GM06990 (cell line): ENCODE measurements at regions not wholly inside any gene's neighbourhood (a gene's known extent, or its start where the extent isn't known, plus 50 kb on each side); places are given as distances from the start of the nearest gene placed in this dataset.

ENCODE experiments used
- DNase-seq: peaks from one replicate; pipeline ENCODE4 v3.0.0-alpha.2; 2011; ENCODE audit not compliant: insufficient read length; ENCODE audit errors: extremely low read depth
- H3K27me3 ChIP-seq: replicated peaks from 2 replicates; pipeline ENCODE4 v1.6.0; 2011; ENCODE audit warnings: low read length; ENCODE audit not compliant: control insufficient read depth, insufficient read depth
- H3K36me3 ChIP-seq: 2 replicates; pipeline ENCODE4 v1.5.1; 2011; ENCODE audit warnings: low read length; ENCODE audit not compliant: control insufficient read depth, insufficient read depth
- H3K4me3 ChIP-seq: replicated peaks from 2 replicates; pipeline ENCODE4 v1.5.1; 2011; ENCODE audit warnings: low read depth, mild to moderate bottlenecking, control low read depth, low read length
- CTCF ChIP-seq: IDR thresholded peaks from 2 replicates; pipeline ENCODE4 v1.5.1; 2011; ENCODE audit warnings: low read length, control low read depth, mild to moderate bottlenecking, inconsistent platforms; ENCODE audit not compliant: insufficient read depth, poor library complexity, severe bottlenecking

DNA sequence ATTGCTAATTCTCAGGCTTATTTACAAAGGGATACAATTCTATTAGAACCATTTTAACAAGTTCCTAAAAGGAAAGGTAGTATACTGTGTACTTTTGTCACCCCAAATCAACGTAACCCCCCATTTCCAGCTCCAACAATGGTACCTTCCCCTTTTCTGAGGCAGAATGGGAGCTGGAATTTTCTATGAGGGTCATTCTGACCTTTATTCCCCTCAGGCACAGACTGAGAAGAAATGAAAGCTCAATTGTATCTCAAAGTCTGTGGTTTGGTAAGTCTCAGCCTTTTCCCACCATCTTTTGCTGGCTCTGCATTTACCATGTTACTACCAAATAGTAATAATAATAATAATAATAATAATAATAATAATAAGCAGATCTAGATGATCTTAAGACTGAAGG, 571.0 kb downstream of the RNF144B start:
- TF ChIP-seq CTCF, result no peak
- no peaks in the 10 kb centered on the region for H3K27me3 ChIP-seq
- H3K4me3 ChIP-seq, result no peak overlapping the region
- H3K36me3 ChIP-seq, result no peaks in the 10 kb centered on the region
- no peak for DNase-seq

GRCh38 chr6:18961566-18961965, 574.4 kb downstream of the RNF144B start:
- Histone ChIP-seq H3K36me3 (no peaks in the 10 kb centered on the region), H3K4me3 (no peak overlapping the region), H3K27me3 (no peaks in the 10 kb centered on the region)
- DNase-seq, result no peak
- no peak for TF ChIP-seq CTCF

- DNase-seq, result no peak
- H3K36me3 ChIP-seq, result no peaks in the 10 kb centered on the region
- H3K4me3 ChIP-seq, result no peak overlapping the region
- no peaks in the 10 kb centered on the region for H3K27me3 ChIP-seq
- no peak for TF ChIP-seq CTCF
Observed at GRCh38 chr6:18962361-18962905, 575.3 kb downstream of the RNF144B start.

DNA sequence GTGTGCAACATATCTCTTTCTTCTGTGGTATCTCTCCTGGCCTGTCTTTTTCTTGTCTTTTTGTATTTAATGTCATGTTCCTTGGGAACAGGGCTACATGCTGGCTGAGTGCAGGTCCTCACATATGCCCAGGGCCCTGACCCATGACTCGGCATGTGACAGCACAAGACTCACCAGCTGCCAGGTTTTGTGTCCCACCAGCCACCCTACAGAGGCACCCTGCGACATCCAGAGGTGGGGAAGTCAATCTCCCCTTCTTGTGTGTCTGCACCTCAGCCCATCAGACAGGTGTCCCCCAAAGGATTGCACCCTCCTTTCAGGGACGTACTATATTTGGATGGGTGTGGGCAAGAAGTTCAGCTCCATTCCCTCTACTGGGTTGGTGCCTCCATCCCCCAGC, 576.3 kb downstream of the RNF144B start:
- H3K36me3 ChIP-seq, result no peaks in the 10 kb centered on the region
- no peak for DNase-seq
- H3K4me3 ChIP-seq, result no peak overlapping the region

GRCh38 chr6:18973251-18973650, 586.1 kb downstream of the RNF144B start:
- no peak for TF ChIP-seq CTCF
- no peaks in the 10 kb centered on the region for H3K27me3 ChIP-seq
- no peak for DNase-seq
- H3K4me3 ChIP-seq, result no peak overlapping the region
- H3K36me3 ChIP-seq, result no peaks in the 10 kb centered on the region

More for the DNA sequence above, 576.3 kb downstream of the RNF144B start:
- H3K27me3 ChIP-seq, result no peaks in the 10 kb centered on the region
- TF ChIP-seq CTCF, result no peak

DNA sequence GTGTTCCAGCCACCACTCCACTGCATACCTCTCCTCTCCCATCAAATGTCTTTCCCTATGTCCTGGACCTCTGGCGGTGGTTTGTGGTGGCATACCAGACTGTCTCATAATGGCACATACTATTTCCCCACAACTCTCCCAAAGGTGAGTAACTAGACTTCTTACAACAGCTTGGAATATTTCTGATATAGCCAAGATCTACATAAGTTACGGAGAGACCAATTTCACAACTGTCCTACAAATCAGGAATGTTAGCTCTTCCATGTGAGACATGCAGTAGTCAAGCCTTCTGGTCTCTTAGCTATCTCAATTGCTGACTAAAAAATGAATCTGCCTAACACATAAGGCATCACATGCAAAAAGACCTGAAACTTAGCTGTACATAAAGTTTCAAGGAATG, 588.9 kb downstream of the RNF144B start:
- Histone ChIP-seq H3K4me3 (no peak overlapping the region), H3K27me3 (no peaks in the 10 kb centered on the region), H3K36me3 (no peaks in the 10 kb centered on the region)
- no peak for TF ChIP-seq CTCF
- DNase-seq, result no peak
